Sigmoid colon (tissue), 4 donors: ENCODE measurements at regions not wholly inside any gene's neighbourhood (a gene's known extent, or its start where the extent isn't known, plus 50 kb on each side); places are given as distances from the start of the nearest gene placed in this dataset.

ENCODE experiments used
- EP300 ChIP-seq, 4 donors: sonication (generic); formaldehyde crosslinking; IDR thresholded peaks; one replicate each; pipeline ENCODE4 v1.6.1; 2017; ENCODE audit warnings: antibody characterized with exemption in 4 of 4
- POLR2A ChIP-seq, 2 donors: fragments of 450-650 bp; IDR thresholded peaks; one replicate each; pipeline ENCODE4 v1.6.1; 2016; ENCODE audit warnings: antibody characterized with exemption in 2 of 2, mild to moderate bottlenecking in 2 of 2, moderate library complexity in 2 of 2
- POLR2AphosphoS5 ChIP-seq, 4 donors: sonication (generic); formaldehyde crosslinking; IDR thresholded peaks; one replicate each; pipeline ENCODE4 v1.6.1; 2017; ENCODE audit warnings: antibody characterized with exemption in 4 of 4
- TF ChIP-seq, protein P1 (sequence below), 4 experiments: fragments of 450-650 bp in 3 of 4; fragments of 200-600 bp in 1 of 4; IDR thresholded peaks; one replicate each; pipeline ENCODE4 v1.5.1; 2016 to 2019; ENCODE audit warnings: antibody characterized with exemption in 4 of 4, mild to moderate bottlenecking in 3 of 4, moderate library complexity in 2 of 4

DNA sequence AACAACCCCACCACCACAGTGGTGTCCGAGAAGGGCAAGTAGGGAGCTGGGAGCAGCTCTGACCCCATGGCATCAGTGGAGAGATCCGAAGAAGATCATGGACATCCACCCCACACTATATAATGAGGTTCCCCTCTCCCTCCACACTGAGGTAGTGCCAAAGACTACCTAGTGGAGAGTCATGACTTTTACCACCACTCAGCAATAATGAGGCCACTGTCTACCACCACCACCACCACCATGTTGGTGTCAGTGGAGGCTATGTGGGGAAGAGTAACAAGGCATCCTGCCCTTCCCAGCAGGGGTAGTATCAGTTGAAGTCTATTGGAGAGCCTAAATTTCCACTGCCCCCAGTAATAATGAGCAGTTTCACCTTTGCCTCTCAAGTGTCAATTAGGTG lies 321.7 kb upstream of the ZC3H15 start:
- TF ChIP-seq EP300 (IDR thresholded peaks at IDR 0.05) = no peak
- TF ChIP-seq, protein P1, sequence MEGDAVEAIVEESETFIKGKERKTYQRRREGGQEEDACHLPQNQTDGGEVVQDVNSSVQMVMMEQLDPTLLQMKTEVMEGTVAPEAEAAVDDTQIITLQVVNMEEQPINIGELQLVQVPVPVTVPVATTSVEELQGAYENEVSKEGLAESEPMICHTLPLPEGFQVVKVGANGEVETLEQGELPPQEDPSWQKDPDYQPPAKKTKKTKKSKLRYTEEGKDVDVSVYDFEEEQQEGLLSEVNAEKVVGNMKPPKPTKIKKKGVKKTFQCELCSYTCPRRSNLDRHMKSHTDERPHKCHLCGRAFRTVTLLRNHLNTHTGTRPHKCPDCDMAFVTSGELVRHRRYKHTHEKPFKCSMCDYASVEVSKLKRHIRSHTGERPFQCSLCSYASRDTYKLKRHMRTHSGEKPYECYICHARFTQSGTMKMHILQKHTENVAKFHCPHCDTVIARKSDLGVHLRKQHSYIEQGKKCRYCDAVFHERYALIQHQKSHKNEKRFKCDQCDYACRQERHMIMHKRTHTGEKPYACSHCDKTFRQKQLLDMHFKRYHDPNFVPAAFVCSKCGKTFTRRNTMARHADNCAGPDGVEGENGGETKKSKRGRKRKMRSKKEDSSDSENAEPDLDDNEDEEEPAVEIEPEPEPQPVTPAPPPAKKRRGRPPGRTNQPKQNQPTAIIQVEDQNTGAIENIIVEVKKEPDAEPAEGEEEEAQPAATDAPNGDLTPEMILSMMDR (IDR thresholded peaks at IDR 0.05) = no peak
- TF ChIP-seq POLR2A (IDR thresholded peaks at IDR 0.05) = no peak
- TF ChIP-seq POLR2AphosphoS5 (IDR thresholded peaks at IDR 0.05) = no peak
